Sigmoid colon (tissue), 6 donors: ENCODE measurements at regions not wholly inside any gene's neighbourhood (a gene's known extent, or its start where the extent isn't known, plus 50 kb on each side); places are given as distances from the start of the nearest gene placed in this dataset.

Experiments
- DNase-seq: peaks from one replicate; pipeline ENCODE4 v3.0.0-alpha.2; 2019
- H3K27ac ChIP-seq, 4 donors: fragments of 200-600 bp; sonication (generic); one replicate each; pipeline ENCODE4 v1.5.1; 2016 to 2019; ENCODE audit warnings: mild to moderate bottlenecking in 1 of 4
- H3K27me3 ChIP-seq, 3 donors: fragments of 200-600 bp; sonication (generic); one replicate each; pipeline ENCODE4 v1.5.1; 2019; ENCODE audit warnings: mild to moderate bottlenecking in 1 of 3
- H3K36me3 ChIP-seq, 4 donors: fragments of 200-600 bp; sonication (generic); one replicate each; pipeline ENCODE4 v1.5.1; 2016 to 2019
- H3K4me1 ChIP-seq, 4 donors: fragments of 200-600 bp; sonication (generic); one replicate each; pipeline ENCODE4 v1.5.1; 2017 to 2019
- H3K4me3 ChIP-seq, 4 donors: fragments of 200-600 bp; sonication (generic); one replicate each; pipeline ENCODE4 v1.5.1; 2017 to 2019; ENCODE audit warnings: mild to moderate bottlenecking in 2 of 4, moderate library complexity in 1 of 4
- H3K9me3 ChIP-seq, 4 donors: fragments of 200-600 bp in 3 of 4; sonication (generic) in 3 of 4; one replicate each; pipeline versions ENCODE4 v1.5.1 to v1.6.1; 2013 to 2019
- EP300 ChIP-seq, 4 donors: sonication (generic); formaldehyde crosslinking; IDR thresholded peaks; one replicate each; pipeline ENCODE4 v1.6.1; 2017; ENCODE audit warnings: antibody characterized with exemption in 4 of 4
- POLR2A ChIP-seq, 2 donors: fragments of 450-650 bp; IDR thresholded peaks; one replicate each; pipeline ENCODE4 v1.6.1; 2016; ENCODE audit warnings: antibody characterized with exemption in 2 of 2, mild to moderate bottlenecking in 2 of 2, moderate library complexity in 2 of 2
- POLR2AphosphoS5 ChIP-seq, 4 donors: sonication (generic); formaldehyde crosslinking; IDR thresholded peaks; one replicate each; pipeline ENCODE4 v1.6.1; 2017; ENCODE audit warnings: antibody characterized with exemption in 4 of 4
- WGBS, 2 donors: extraction: QIAGEN DNeasy Blood & Tissue Kit; methylation state at CpG; one replicate each; pipeline ENCODE4 v1.1.7; 2013; 5-methylcytosine and 5-hydroxymethylcytosine counted together
- intact Hi-C: fragments of 100-400 bp; cut with DNase I; formaldehyde crosslinking; loops from one replicate; pipeline ENCODE4 v1.15.1; 2023
- TF ChIP-seq, protein P1 (sequence below), 4 experiments: fragments of 450-650 bp in 3 of 4; fragments of 200-600 bp in 1 of 4; IDR thresholded peaks; one replicate each; pipeline ENCODE4 v1.5.1; 2016 to 2019; ENCODE audit warnings: antibody characterized with exemption in 4 of 4, mild to moderate bottlenecking in 3 of 4, moderate library complexity in 2 of 4
- donor health status: healthy with polysubstance abuse.
- donor health status: healthy.

DNA sequence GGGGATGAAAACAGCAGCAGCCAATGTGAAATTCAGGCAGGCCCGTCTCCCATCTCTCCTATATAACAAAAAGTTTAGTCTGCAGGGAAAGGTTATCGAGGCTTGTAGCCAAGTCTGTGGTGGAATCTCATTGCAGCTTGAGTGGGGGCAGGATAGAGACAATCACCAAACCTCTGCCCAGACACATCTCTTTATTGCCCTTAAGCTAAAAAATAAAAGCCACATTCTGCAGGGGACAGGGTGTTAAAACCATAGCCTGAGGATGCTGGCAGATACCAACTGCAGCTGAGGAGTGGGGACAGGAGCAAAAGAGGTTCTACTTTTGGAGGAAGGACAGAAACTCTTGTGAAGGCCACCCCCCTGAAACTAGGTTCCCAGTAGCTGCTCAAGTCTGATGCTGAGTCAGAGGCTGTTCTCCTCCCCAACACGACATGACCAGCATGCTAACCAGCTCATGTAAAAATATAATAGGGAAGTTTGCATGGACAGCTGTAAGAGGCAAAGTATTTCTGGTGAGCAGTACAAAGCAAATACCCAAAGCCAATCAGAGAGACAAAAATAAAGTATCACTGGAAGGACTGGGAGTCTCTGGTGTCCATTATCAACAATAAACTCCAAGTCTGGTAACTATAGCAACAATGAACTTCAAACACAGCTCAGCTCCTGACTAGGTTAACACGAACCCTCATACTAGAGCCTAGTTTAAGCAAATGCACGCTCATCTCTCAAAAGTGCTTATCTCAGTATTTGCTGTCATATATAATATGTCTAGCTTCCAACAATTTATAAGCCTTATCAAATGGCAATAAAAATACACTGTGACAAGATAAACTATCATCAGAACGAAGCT lies 362.2 kb upstream of the SLCO3A1 start:
- no peak for DNase-seq
- Histone ChIP-seq H3K9me3 (no peaks in the 10 kb centered on the region), H3K36me3 (no peaks in the 10 kb centered on the region), H3K27ac (no peak overlapping the region), H3K4me1 (no peaks in the 10 kb centered on the region), H3K4me3 (no peak overlapping the region), H3K27me3 (no peaks in the 10 kb centered on the region)
- 77 to 78% methylated on average over 6 of the region's 6 CpGs for WGBS, 2 donors
- intact Hi-C loops: no loop called here
- TF ChIP-seq POLR2A (IDR thresholded peaks at IDR 0.05) (no peak), EP300 (IDR thresholded peaks at IDR 0.05) (no peak), POLR2AphosphoS5 (IDR thresholded peaks at IDR 0.05) (no peak)
- TF ChIP-seq, protein P1, sequence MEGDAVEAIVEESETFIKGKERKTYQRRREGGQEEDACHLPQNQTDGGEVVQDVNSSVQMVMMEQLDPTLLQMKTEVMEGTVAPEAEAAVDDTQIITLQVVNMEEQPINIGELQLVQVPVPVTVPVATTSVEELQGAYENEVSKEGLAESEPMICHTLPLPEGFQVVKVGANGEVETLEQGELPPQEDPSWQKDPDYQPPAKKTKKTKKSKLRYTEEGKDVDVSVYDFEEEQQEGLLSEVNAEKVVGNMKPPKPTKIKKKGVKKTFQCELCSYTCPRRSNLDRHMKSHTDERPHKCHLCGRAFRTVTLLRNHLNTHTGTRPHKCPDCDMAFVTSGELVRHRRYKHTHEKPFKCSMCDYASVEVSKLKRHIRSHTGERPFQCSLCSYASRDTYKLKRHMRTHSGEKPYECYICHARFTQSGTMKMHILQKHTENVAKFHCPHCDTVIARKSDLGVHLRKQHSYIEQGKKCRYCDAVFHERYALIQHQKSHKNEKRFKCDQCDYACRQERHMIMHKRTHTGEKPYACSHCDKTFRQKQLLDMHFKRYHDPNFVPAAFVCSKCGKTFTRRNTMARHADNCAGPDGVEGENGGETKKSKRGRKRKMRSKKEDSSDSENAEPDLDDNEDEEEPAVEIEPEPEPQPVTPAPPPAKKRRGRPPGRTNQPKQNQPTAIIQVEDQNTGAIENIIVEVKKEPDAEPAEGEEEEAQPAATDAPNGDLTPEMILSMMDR (IDR thresholded peaks at IDR 0.05): no peak

GRCh38 chr15:91496754-91497691 lies 356.5 kb upstream of the SLCO3A1 start:
- TF ChIP-seq EP300 (IDR thresholded peaks at IDR 0.05) (no peak), POLR2AphosphoS5 (IDR thresholded peaks at IDR 0.05) (no peak), POLR2A (IDR thresholded peaks at IDR 0.05) (no peak)
- TF ChIP-seq, protein P1 (IDR thresholded peaks at IDR 0.05): no peak
- no peak overlapping the region for H3K27ac ChIP-seq
- H3K36me3 ChIP-seq: no peaks in the 10 kb centered on the region
- H3K4me3 ChIP-seq: no peak overlapping the region
- no peaks in the 10 kb centered on the region for H3K9me3 ChIP-seq
- no peaks in the 10 kb centered on the region for H3K27me3 ChIP-seq
- 39 to 70% methylated on average over 4 of the region's 4 CpGs for WGBS, 2 donors
- intact Hi-C loops: no loop called here
- DNase-seq: no peak
- no peaks in the 10 kb centered on the region for H3K4me1 ChIP-seq

GRCh38 chr15:91498046-91498748 lies 355.3 kb upstream of the SLCO3A1 start:
- Histone ChIP-seq H3K9me3 (no peaks in the 10 kb centered on the region), H3K27ac (no peak overlapping the region), H3K4me3 (no peak overlapping the region), H3K36me3 (no peaks in the 10 kb centered on the region), H3K27me3 (no peaks in the 10 kb centered on the region), H3K4me1 (no peaks in the 10 kb centered on the region)
- DNase-seq: no peak
- TF ChIP-seq POLR2AphosphoS5 (IDR thresholded peaks at IDR 0.05) (no peak), POLR2A (IDR thresholded peaks at IDR 0.05) (no peak), EP300 (IDR thresholded peaks at IDR 0.05) (no peak)
- TF ChIP-seq, protein P1 (IDR thresholded peaks at IDR 0.05): no peak
- intact Hi-C loops: no loop called here
- whole genome bisulfite sequencing, 2 donors: 82 to 86% methylated on average over 4 of the region's 4 CpGs

- no peak for TF ChIP-seq EP300 (IDR thresholded peaks at IDR 0.05)
- TF ChIP-seq POLR2A (IDR thresholded peaks at IDR 0.05): no peak
- TF ChIP-seq, protein P1 (IDR thresholded peaks at IDR 0.05): no peak
- no peak for TF ChIP-seq POLR2AphosphoS5 (IDR thresholded peaks at IDR 0.05)
- Histone ChIP-seq H3K4me1 (no peaks in the 10 kb centered on the region), H3K9me3 (no peaks in the 10 kb centered on the region), H3K4me3 (no peak overlapping the region), H3K36me3 (no peaks in the 10 kb centered on the region), H3K27ac (no peak overlapping the region), H3K27me3 (no peaks in the 10 kb centered on the region)
- intact Hi-C loops: no loop called here
- DNase-seq: no peak
- 93 to 95% methylated on average over 1 of the region's 1 CpG for WGBS, 2 donors
These were observed 354.8 kb upstream of the SLCO3A1 start for GRCh38 chr15:91498749-91499062.
